Pancreas (tissue), 10 donors: ENCODE measurements at regions not wholly inside any gene's neighbourhood (a gene's known extent, or its start where the extent isn't known, plus 50 kb on each side); places are given as distances from the start of the nearest gene placed in this dataset.

Experiments
- ATAC-seq, 4 donors: fragments of 200-7000 bp; cut with Tn5 transposase; one replicate each; pipeline versions ENCODE4 v1.8.0 to v1.9.1; 2020; ENCODE audit warnings: mild to moderate bottlenecking in 4 of 4, moderate library complexity in 4 of 4
- DNase-seq, 6 donors: peaks; one replicate each; pipeline ENCODE4 v3.0.0-alpha.2; 2020
- FAIRE-seq: peaks from 2 replicates; lab custom pipeline; 2012; peaks lifted over from hg19 to GRCh38; lab: Jason Lieb, UNC
- H3K27ac ChIP-seq, 4 donors: fragments of 200-600 bp; sonication (generic); 1 replicate in 3 of 4; 2 replicates in 1 of 4; pipeline versions ENCODE4 v1.5.0 to v1.8.0; 2020
- H3K27me3 ChIP-seq, 4 donors: fragments of 200-600 bp; one replicate each; pipeline ENCODE4 v1.8.0; 2021
- H3K36me3 ChIP-seq, 3 donors: fragments of 200-600 bp; sonication (generic) in 1 of 3; one replicate each; pipeline versions ENCODE4 v1.5.0 to v1.8.0; 2020 to 2021
- H3K4me1 ChIP-seq, 3 donors: fragments of 200-600 bp; one replicate each; pipeline ENCODE4 v1.8.0; 2021
- H3K4me3 ChIP-seq, 4 donors: fragments of 200-600 bp; sonication (generic) in 2 of 4; one replicate each; pipeline versions ENCODE4 v1.5.0 to v1.8.0; 2020 to 2021
- H3K9me3 ChIP-seq, 4 donors: fragments of 200-600 bp; one replicate each; pipeline ENCODE4 v1.8.0; 2021
- WGBS, 2 donors: extraction: QIAGEN DNeasy Blood & Tissue Kit; methylation state at CpG; one replicate each; pipeline ENCODE4 v1.1.7; 2013; 5-methylcytosine and 5-hydroxymethylcytosine counted together
- intact Hi-C, 3 donors: fragments of 100-400 bp; cut with DNase I; formaldehyde crosslinking; loops; one replicate each; pipeline versions ENCODE4 v1.11.1 to v1.14.2; 2022
- TF ChIP-seq, protein P1 (sequence below), 4 donors: fragments of 200-600 bp; sonication (generic) in 3 of 4; IDR thresholded peaks; one replicate each; pipeline versions ENCODE4 v1.5.0 to v1.8.0; 2021; ENCODE audit warnings: antibody characterized with exemption in 4 of 4
- donor health status: healthy with polysubstance abuse.
- donor health status: DM: no; HTN: no; CAD: no; lungs with moderate emphysema.
- donor health status: DM: no; HTN: no; CAD: no.
- donor health status: control.
- donor health status: control.
- donor health status: Bipolar disorder and iron deficiency.
- donor health status: DM: yes; HTN: yes; CAD: no.
- donor health status: DM: no; HTN: no; CAD: no.
- donor health status: DM: no; HTN: no; CAD: no.
- donor health status: DM: yes; HTN: yes; CAD: no.

DNA sequence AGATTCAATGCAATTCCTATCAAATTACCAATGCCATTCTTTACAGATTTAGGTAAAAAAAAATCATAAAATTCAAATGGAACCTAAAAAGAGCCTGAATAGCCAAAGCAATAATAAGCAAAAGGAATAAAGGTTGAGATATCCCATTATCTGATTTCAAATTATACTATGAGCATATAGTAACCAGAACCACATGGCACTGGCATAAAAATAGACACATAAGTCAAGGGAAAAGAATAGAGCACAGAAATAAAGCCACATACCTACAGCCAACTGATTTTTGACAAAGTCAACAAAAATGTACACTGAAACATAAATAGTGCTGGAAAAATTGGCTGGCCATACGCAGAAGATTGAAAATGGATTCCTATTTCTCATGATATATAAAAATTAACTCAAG lies 853.7 kb downstream of the FAT4 start:
- DNase-seq (no peak), FAIRE-seq (no peak), ATAC-seq (no peak)
- TF ChIP-seq, protein P1, sequence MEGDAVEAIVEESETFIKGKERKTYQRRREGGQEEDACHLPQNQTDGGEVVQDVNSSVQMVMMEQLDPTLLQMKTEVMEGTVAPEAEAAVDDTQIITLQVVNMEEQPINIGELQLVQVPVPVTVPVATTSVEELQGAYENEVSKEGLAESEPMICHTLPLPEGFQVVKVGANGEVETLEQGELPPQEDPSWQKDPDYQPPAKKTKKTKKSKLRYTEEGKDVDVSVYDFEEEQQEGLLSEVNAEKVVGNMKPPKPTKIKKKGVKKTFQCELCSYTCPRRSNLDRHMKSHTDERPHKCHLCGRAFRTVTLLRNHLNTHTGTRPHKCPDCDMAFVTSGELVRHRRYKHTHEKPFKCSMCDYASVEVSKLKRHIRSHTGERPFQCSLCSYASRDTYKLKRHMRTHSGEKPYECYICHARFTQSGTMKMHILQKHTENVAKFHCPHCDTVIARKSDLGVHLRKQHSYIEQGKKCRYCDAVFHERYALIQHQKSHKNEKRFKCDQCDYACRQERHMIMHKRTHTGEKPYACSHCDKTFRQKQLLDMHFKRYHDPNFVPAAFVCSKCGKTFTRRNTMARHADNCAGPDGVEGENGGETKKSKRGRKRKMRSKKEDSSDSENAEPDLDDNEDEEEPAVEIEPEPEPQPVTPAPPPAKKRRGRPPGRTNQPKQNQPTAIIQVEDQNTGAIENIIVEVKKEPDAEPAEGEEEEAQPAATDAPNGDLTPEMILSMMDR (IDR thresholded peaks at IDR 0.05) = no peak
- H3K9me3 ChIP-seq = no peaks in the 10 kb centered on the region
- no peak overlapping the region for H3K4me3 ChIP-seq
- H3K4me1 ChIP-seq = no peaks in the 10 kb centered on the region
- no peaks in the 10 kb centered on the region for H3K36me3 ChIP-seq
- no peak overlapping the region for H3K27ac ChIP-seq
- intact Hi-C loops = no loop called here
- H3K27me3 ChIP-seq = no peaks in the 10 kb centered on the region
- WGBS, 2 donors = 0 to 58% methylated on average over 1 of the region's 1 CpG

- 51 to 79% methylated on average over 1 of the region's 1 CpG for WGBS, 2 donors
- no peaks in the 10 kb centered on the region for H3K4me1 ChIP-seq
- FAIRE-seq (no peak), ATAC-seq (no peak), DNase-seq (no peak)
- H3K9me3 ChIP-seq = no peaks in the 10 kb centered on the region
- no peak overlapping the region for H3K4me3 ChIP-seq
- no peaks in the 10 kb centered on the region for H3K27me3 ChIP-seq
- intact Hi-C loops = no loop called here
- TF ChIP-seq, protein P1 (IDR thresholded peaks at IDR 0.05) = no peak
- no peak overlapping the region for H3K27ac ChIP-seq
- H3K36me3 ChIP-seq = no peaks in the 10 kb centered on the region
Measured at GRCh38 chr4:126172126-126172525, 857.4 kb downstream of the FAT4 start.

- DNase-seq = no peak
- Histone ChIP-seq H3K36me3 (no peaks in the 10 kb centered on the region), H3K27ac (no peak overlapping the region), H3K4me1 (no peaks in the 10 kb centered on the region), H3K4me3 (no peak overlapping the region), H3K9me3 (no peaks in the 10 kb centered on the region), H3K27me3 (no peaks in the 10 kb centered on the region)
- intact Hi-C loops = no loop called here
- TF ChIP-seq, protein P1 (IDR thresholded peaks at IDR 0.05) = no peak
- 84 to 92% methylated on average over 2 of the region's 2 CpGs for WGBS, 2 donors
- ATAC-seq = no peak
- FAIRE-seq = no peak
Measured at GRCh38 chr4:126174627-126175026, 859.9 kb downstream of the FAT4 start.

DNA sequence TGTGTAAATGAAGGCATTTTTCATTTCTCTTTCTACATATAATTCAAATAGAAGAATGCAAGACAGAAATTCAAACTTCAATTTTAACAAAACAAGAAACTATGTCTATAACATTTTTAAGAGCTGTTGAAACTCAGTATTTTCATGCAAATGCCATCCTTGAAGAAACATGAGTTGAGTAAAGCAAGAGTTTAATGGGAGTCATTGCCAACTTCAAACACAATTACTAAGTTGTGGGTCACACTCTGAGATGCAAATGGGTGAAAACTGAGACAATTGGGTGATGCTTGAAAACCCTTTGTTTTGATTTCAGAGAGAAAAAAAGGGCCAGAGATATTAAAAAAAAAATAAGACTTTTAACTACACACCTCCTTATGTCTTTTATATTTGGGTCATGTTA lies 865.9 kb downstream of the FAT4 start:
- H3K9me3 ChIP-seq = no peaks in the 10 kb centered on the region
- intact Hi-C loops = no loop called here
- DNase-seq = no peak
- H3K27ac ChIP-seq = no peak overlapping the region
- H3K27me3 ChIP-seq = no peaks in the 10 kb centered on the region
- H3K4me3 ChIP-seq = no peak overlapping the region
- no peak for FAIRE-seq
- no peak for ATAC-seq
- TF ChIP-seq, protein P1 (IDR thresholded peaks at IDR 0.05) = no peak
- H3K36me3 ChIP-seq = no peaks in the 10 kb centered on the region
- H3K4me1 ChIP-seq = no peaks in the 10 kb centered on the region

DNA sequence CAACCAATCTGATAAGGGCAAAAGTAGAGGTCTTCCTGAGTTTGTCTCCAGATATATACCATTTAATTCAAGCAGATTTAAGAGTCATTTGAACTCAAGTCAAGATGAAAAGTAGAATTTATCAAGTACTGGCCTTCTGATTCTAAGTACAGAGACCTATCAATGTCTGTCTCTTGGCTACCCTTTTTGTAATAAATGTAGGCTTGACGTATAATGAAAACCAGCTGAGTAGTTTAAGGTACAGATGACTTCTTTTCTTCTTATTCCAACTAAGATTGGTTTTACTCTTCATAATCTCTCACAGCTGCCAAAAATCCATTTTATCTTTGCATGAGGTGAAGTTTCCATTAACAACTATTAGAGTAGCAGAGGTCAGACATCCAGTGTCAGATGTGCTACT lies 867.6 kb downstream of the FAT4 start:
- Histone ChIP-seq H3K27me3 (no peaks in the 10 kb centered on the region), H3K27ac (no peak overlapping the region), H3K4me3 (no peak overlapping the region), H3K4me1 (no peaks in the 10 kb centered on the region), H3K36me3 (no peaks in the 10 kb centered on the region), H3K9me3 (no peaks in the 10 kb centered on the region)
- DNase-seq (no peak), FAIRE-seq (no peak), ATAC-seq (no peak)
- TF ChIP-seq, protein P1 (IDR thresholded peaks at IDR 0.05) = no peak
- intact Hi-C loops = no loop called here
- WGBS, 2 donors = 61 to 79% methylated on average over 1 of the region's 1 CpG
